GM20000 (cell line): ENCODE measurements at regions not wholly inside any gene's neighbourhood (a gene's known extent, or its start where the extent isn't known, plus 50 kb on each side); places are given as distances from the start of the nearest gene placed in this dataset.
A peak's percentile ranks its signal among the peaks of the same experiment; 100 is the strongest.

ENCODE experiments used
- DNase-seq: peaks from one replicate; pipeline ENCODE4 v3.0.0; 2012; ENCODE audit warnings: low spot score
- CTCF ChIP-seq: IDR thresholded peaks from 2 replicates; pipeline ENCODE4 v1.5.1; 2012; ENCODE audit warnings: mild to moderate bottlenecking, control low read depth; ENCODE audit errors: extremely low read depth, missing control alignments

GRCh38 chr15:29490747-29491471 is 221.3 kb upstream of the NSMCE3 start:
- no peak for TF ChIP-seq CTCF
- DNase-seq = no peak

- no peak for TF ChIP-seq CTCF
- DNase-seq = no peak
Observed at GRCh38 chr15:29480949-29481348, 211.3 kb upstream of the NSMCE3 start.

- no peak for TF ChIP-seq CTCF
- DNase-seq = no peak
Observed at GRCh38 chr15:29480278-29480677, 210.7 kb upstream of the NSMCE3 start.

- peak; percentile 1 for DNase-seq
- TF ChIP-seq CTCF = no peak
Observed at GRCh38 chr15:29477256-29477655, 207.6 kb upstream of the NSMCE3 start.

GRCh38 chr15:29476503-29477080 is 207.0 kb upstream of the NSMCE3 start:
- DNase-seq = peak; percentile 2
- no peak for TF ChIP-seq CTCF

- no peak for DNase-seq
- no peak for TF ChIP-seq CTCF
Observed at GRCh38 chr15:29475096-29475495, 205.5 kb upstream of the NSMCE3 start.

- TF ChIP-seq CTCF = no peak
- no peak for DNase-seq
Observed at GRCh38 chr15:29473621-29474105, 204.0 kb upstream of the NSMCE3 start.
